ENCODE measurements at regions not wholly inside any gene's neighbourhood (a gene's known extent, or its start where the extent isn't known, plus 50 kb on each side); places are given as distances from the start of the nearest gene placed in this dataset.

GRCh38 chr2:7913974-7914373 is 767.9 kb upstream of the ID2 start:
- H3K27ac Mint-ChIP-seq, result no peak overlapping the region
- Histone ChIP-seq H3F3A (ENCODE audit: low read depth) (no peaks in the 10 kb centered on the region), H3K36me3 (no peaks in the 10 kb centered on the region), H3K4me3 (no peak overlapping the region), H4K20me1 (ENCODE audit: low read depth) (no peaks in the 10 kb centered on the region), H3K4me2 (no peak overlapping the region), H3K9me3 (ENCODE audit: low read depth) (no peaks in the 10 kb centered on the region), H3K4me1 (peaks cover 5% of the 10 kb centered on the region), H3K9ac (no peak overlapping the region), H3K27ac (no peak overlapping the region), H2AFZ (replicated peaks) (no peak overlapping the region), H3K27me3 (no peaks in the 10 kb centered on the region), H3K79me2 (ENCODE audit: low read depth) (no peaks in the 10 kb centered on the region)
- no peak overlapping the region for H3K4me3 Mint-ChIP-seq
- no peak for DNase-seq (ENCODE audit: low spot score)
- H3K4me1 Mint-ChIP-seq, result peaks cover 4% of the 10 kb centered on the region
- TF ChIP-seq EZH2phosphoT487 (IDR thresholded peaks at IDR 0.05) (no peak), EZH2 (IDR thresholded peaks at IDR 0.05) (no peak), CTCF (IDR thresholded peaks at IDR 0.05) (no peak)
- H3K9me3 Mint-ChIP-seq, result peaks cover 6% of the 10 kb centered on the region
- H3K27me3 Mint-ChIP-seq (ENCODE audit: insufficient read depth, low read depth), result no peaks in the 10 kb centered on the region
- no peaks in the 10 kb centered on the region for H3K36me3 Mint-ChIP-seq

GRCh38 chr2:7915302-7916091 is 766.4 kb upstream of the ID2 start:
- H3K27me3 ChIP-seq, result no peaks in the 10 kb centered on the region
- TF ChIP-seq EZH2phosphoT487 (IDR thresholded peaks at IDR 0.05), result no peak
- TF ChIP-seq CTCF (IDR thresholded peaks at IDR 0.05), result no peak
- no peak for TF ChIP-seq EZH2 (IDR thresholded peaks at IDR 0.05)
- H3K4me1 ChIP-seq, result peaks cover 5% of the 10 kb centered on the region
- no peak overlapping the region for H3K4me3 Mint-ChIP-seq
- no peak overlapping the region for H3K27ac Mint-ChIP-seq
- H4K20me1 ChIP-seq (ENCODE audit: low read depth), result no peaks in the 10 kb centered on the region
- no peak overlapping the region for H3K27ac ChIP-seq
- H3F3A ChIP-seq (ENCODE audit: low read depth), result no peaks in the 10 kb centered on the region
- no peaks in the 10 kb centered on the region for H3K9me3 ChIP-seq (ENCODE audit: low read depth)
- no peak for DNase-seq (ENCODE audit: low spot score)
- H3K4me2 ChIP-seq, result no peak overlapping the region
- peaks cover 4% of the 10 kb centered on the region for H3K4me1 Mint-ChIP-seq
- H3K4me3 ChIP-seq, result no peak overlapping the region
- H2AFZ ChIP-seq (replicated peaks), result peak overlapping the region; percentile 78
- H3K36me3 ChIP-seq, result no peaks in the 10 kb centered on the region
- peaks cover 7% of the 10 kb centered on the region for H3K9me3 Mint-ChIP-seq
- H3K79me2 ChIP-seq (ENCODE audit: low read depth), result no peaks in the 10 kb centered on the region
- peaks cover 5% of the 10 kb centered on the region for H3K27me3 Mint-ChIP-seq (ENCODE audit: insufficient read depth, low read depth)
- H3K36me3 Mint-ChIP-seq, result no peaks in the 10 kb centered on the region
- no peak overlapping the region for H3K9ac ChIP-seq

GRCh38 chr2:7916670-7917069 is 765.2 kb upstream of the ID2 start:
- no peak for TF ChIP-seq CTCF (IDR thresholded peaks at IDR 0.05)
- no peak overlapping the region for H3K27ac Mint-ChIP-seq
- no peak for DNase-seq (ENCODE audit: low spot score)

More at GRCh38 chr2:7916670-7917069, 765.2 kb upstream of the ID2 start:
- H3K4me1 Mint-ChIP-seq, result peaks cover 4% of the 10 kb centered on the region
- H2AFZ ChIP-seq (replicated peaks), result no peak overlapping the region
- no peaks in the 10 kb centered on the region for H3K9me3 ChIP-seq (ENCODE audit: low read depth)
- no peak overlapping the region for H3K9ac ChIP-seq
- no peak overlapping the region for H3K27ac ChIP-seq
- H3K27me3 Mint-ChIP-seq (ENCODE audit: insufficient read depth, low read depth), result peaks cover 6% of the 10 kb centered on the region
- H3K27me3 ChIP-seq, result no peaks in the 10 kb centered on the region
- no peak overlapping the region for H3K4me3 ChIP-seq
- H3K36me3 ChIP-seq, result no peaks in the 10 kb centered on the region
- H3K4me1 ChIP-seq, result peaks cover 5% of the 10 kb centered on the region
- H3F3A ChIP-seq (ENCODE audit: low read depth), result no peaks in the 10 kb centered on the region
- peaks cover 7% of the 10 kb centered on the region for H3K9me3 Mint-ChIP-seq
- H3K4me2 ChIP-seq, result no peak overlapping the region
- no peak overlapping the region for H3K4me3 Mint-ChIP-seq
- H3K79me2 ChIP-seq (ENCODE audit: low read depth), result no peaks in the 10 kb centered on the region
- H4K20me1 ChIP-seq (ENCODE audit: low read depth), result no peaks in the 10 kb centered on the region
- no peaks in the 10 kb centered on the region for H3K36me3 Mint-ChIP-seq
